ENCODE measurements at regions not wholly inside any gene's neighbourhood (a gene's known extent, or its start where the extent isn't known, plus 50 kb on each side); places are given as distances from the start of the nearest gene placed in this dataset.
"Not testable (repeated sequence)": the region's sequence is repeated elsewhere in the genome, so short reads cannot be mapped to it uniquely, and the experiment has no call there.

GRCh38 chr4:162837241-162837640 is 329.4 kb downstream of the NAF1 start:
- no peak overlapping the region for H3K27ac ChIP-seq
- TF ChIP-seq ZFX (IDR thresholded peaks at IDR 0.05; ENCODE audit: borderline replicate concordance) = no peak
- TF ChIP-seq CTCF (IDR thresholded peaks at IDR 0.05) = no peak

- TF ChIP-seq CTCF (IDR thresholded peaks at IDR 0.05) (no peak), ZFX (IDR thresholded peaks at IDR 0.05; ENCODE audit: borderline replicate concordance) (no peak)
- no peak overlapping the region for H3K27ac ChIP-seq
These were observed 329.9 kb downstream of the NAF1 start for GRCh38 chr4:162836773-162837172.

- H3K27ac ChIP-seq = not testable (repeated sequence)
These were observed 330.4 kb downstream of the NAF1 start for GRCh38 chr4:162836258-162836657.

- TF ChIP-seq ZFX (IDR thresholded peaks at IDR 0.05; ENCODE audit: borderline replicate concordance) (no peak), CTCF (IDR thresholded peaks at IDR 0.05) (no peak)
- H3K27ac ChIP-seq = no peak overlapping the region
These were observed 335.8 kb downstream of the NAF1 start for GRCh38 chr4:162830899-162831298.

GRCh38 chr4:162817374-162817773 is 349.3 kb downstream of the NAF1 start:
- not testable (repeated sequence) for H3K27ac ChIP-seq

- no peak for TF ChIP-seq CTCF (IDR thresholded peaks at IDR 0.05)
- TF ChIP-seq ZFX (IDR thresholded peaks at IDR 0.05; ENCODE audit: borderline replicate concordance) = no peak
- H3K27ac ChIP-seq = no peak overlapping the region
These were observed 362.3 kb downstream of the NAF1 start for GRCh38 chr4:162804351-162804924.

GRCh38 chr4:162803378-162803777 is 363.3 kb downstream of the NAF1 start:
- no peak overlapping the region for H3K27ac ChIP-seq
- TF ChIP-seq ZFX (IDR thresholded peaks at IDR 0.05; ENCODE audit: borderline replicate concordance) = no peak

GRCh38 chr4:162797108-162797507 is 369.6 kb downstream of the NAF1 start:
- no peak for TF ChIP-seq ZFX (IDR thresholded peaks at IDR 0.05; ENCODE audit: borderline replicate concordance)
- no peak for TF ChIP-seq CTCF (IDR thresholded peaks at IDR 0.05)
- no peak overlapping the region for H3K27ac ChIP-seq

- TF ChIP-seq ZFX (IDR thresholded peaks at IDR 0.05; ENCODE audit: borderline replicate concordance) = no peak
- H3K27ac ChIP-seq = no peak overlapping the region
These were observed 373.1 kb downstream of the NAF1 start for GRCh38 chr4:162793571-162793970.

GRCh38 chr4:162793004-162793403 is 373.7 kb downstream of the NAF1 start:
- TF ChIP-seq CTCF (IDR thresholded peaks at IDR 0.05) (no peak), ZFX (IDR thresholded peaks at IDR 0.05; ENCODE audit: borderline replicate concordance) (no peak)
- H3K27ac ChIP-seq = no peak overlapping the region

All from 22Rv1 (cell line).